WTC11 (cell line): ENCODE measurements at regions not wholly inside any gene's neighbourhood (a gene's known extent, or its start where the extent isn't known, plus 50 kb on each side); places are given as distances from the start of the nearest gene placed in this dataset.

Experiments used
- ESRRA ChIP-seq: sonication (generic); formaldehyde crosslinking; IDR thresholded peaks from 2 replicates; pipeline ENCODE4 v1.8.1; 2022; ENCODE audit warnings: mild to moderate bottlenecking, missing genetic modification reagents, borderline replicate concordance
- FOXK1 ChIP-seq: sonication (generic); formaldehyde crosslinking; IDR thresholded peaks from 2 replicates; pipeline ENCODE4 v1.8.0; 2022; ENCODE audit warnings: mild to moderate bottlenecking, moderate library complexity, missing genetic modification reagents
- PRRX2 ChIP-seq: fragments of 250-450 bp; sonication (Bioruptor Pico); IDR thresholded peaks from 2 replicates; pipeline ENCODE4 v1.8.0; 2021; ENCODE audit warnings: mild to moderate bottlenecking
- TCF7 ChIP-seq: sonication (generic); formaldehyde crosslinking; IDR thresholded peaks from 2 replicates; pipeline ENCODE4 v1.8.0; 2022; ENCODE audit warnings: mild to moderate bottlenecking, low read depth, missing genetic modification reagents, moderate library complexity
- TEAD4 ChIP-seq: sonication (generic); formaldehyde crosslinking; IDR thresholded peaks from 2 replicates; pipeline ENCODE4 v1.8.0; 2022; ENCODE audit warnings: mild to moderate bottlenecking, missing genetic modification reagents
- ZNF416 ChIP-seq: fragments of 250-450 bp; sonication (Bioruptor Pico); IDR thresholded peaks from 2 replicates; pipeline ENCODE4 v1.9.0; 2021; ENCODE audit warnings: mild to moderate bottlenecking, inconsistent platforms
- TF ChIP-seq, protein P1 (sequence below): fragments of 200-600 bp; IDR thresholded peaks from 2 replicates; pipeline ENCODE4 v1.8.0; 2022; ENCODE audit warnings: antibody characterized with exemption
- TF ChIP-seq, protein P2 (sequence below): sonication (generic); formaldehyde crosslinking; IDR thresholded peaks from 2 replicates; pipeline ENCODE4 v1.8.1; 2022; ENCODE audit warnings: mild to moderate bottlenecking, missing genetic modification reagents, moderate library complexity, borderline replicate concordance
- TF ChIP-seq, protein P3 (sequence below): sonication (generic); formaldehyde crosslinking; IDR thresholded peaks from 2 replicates; pipeline ENCODE4 v1.8.0; 2022; ENCODE audit warnings: mild to moderate bottlenecking, missing genetic modification reagents
- TF ChIP-seq, protein P4 (sequence below): sonication (generic); formaldehyde crosslinking; IDR thresholded peaks from 2 replicates; pipeline ENCODE4 v1.8.1; 2023; ENCODE audit warnings: mild to moderate bottlenecking, missing genetic modification reagents, moderate library complexity
- TF ChIP-seq, protein P5 (sequence below): sonication (generic); formaldehyde crosslinking; IDR thresholded peaks from 2 replicates; pipeline ENCODE4 v1.8.1; 2023; ENCODE audit warnings: mild to moderate bottlenecking, missing genetic modification reagents, moderate library complexity
- TF ChIP-seq, protein P6 (sequence below): sonication (generic); formaldehyde crosslinking; IDR thresholded peaks from 2 replicates; pipeline ENCODE4 v1.8.1; 2022; ENCODE audit warnings: low read depth, missing genetic modification reagents, borderline replicate concordance

DNA sequence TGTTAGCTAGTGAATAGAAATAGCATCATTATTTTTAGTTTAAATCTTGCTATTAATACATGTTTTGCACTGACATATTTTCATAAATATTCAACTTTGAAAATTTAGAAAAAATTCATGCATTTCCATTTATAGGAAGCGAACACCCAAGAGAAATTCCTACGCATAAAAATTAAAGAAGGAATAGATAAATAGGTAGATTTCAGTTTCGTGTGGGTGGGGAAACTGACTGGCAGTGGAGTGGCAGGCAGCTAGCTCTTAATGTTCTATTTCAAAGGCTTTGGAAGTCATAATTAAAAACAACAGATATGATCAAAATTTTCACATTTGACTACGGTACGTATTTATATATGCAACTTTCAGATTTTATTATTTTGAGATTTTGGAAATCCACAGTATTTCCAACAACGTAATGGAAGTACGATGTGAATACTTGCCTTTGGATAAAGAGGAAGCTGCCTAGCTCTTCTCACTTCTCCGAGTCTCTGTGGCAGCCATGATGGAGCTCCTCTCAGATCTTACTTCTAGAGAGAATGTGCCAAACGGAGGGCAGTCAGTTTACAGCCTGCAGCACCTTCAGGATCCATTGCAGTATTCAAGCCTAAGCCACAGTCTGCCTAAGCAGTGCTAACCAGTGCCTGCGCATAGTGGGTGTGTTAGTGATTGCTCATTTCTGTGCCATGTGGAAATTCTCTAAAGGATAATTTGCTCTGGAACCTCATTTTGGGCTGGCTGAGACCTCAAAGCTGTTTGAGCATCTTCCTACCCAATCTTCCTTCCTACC is 62.9 kb upstream of the RGS4 start:
- TF ChIP-seq, protein P1, sequence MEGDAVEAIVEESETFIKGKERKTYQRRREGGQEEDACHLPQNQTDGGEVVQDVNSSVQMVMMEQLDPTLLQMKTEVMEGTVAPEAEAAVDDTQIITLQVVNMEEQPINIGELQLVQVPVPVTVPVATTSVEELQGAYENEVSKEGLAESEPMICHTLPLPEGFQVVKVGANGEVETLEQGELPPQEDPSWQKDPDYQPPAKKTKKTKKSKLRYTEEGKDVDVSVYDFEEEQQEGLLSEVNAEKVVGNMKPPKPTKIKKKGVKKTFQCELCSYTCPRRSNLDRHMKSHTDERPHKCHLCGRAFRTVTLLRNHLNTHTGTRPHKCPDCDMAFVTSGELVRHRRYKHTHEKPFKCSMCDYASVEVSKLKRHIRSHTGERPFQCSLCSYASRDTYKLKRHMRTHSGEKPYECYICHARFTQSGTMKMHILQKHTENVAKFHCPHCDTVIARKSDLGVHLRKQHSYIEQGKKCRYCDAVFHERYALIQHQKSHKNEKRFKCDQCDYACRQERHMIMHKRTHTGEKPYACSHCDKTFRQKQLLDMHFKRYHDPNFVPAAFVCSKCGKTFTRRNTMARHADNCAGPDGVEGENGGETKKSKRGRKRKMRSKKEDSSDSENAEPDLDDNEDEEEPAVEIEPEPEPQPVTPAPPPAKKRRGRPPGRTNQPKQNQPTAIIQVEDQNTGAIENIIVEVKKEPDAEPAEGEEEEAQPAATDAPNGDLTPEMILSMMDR: no peak
- TF ChIP-seq, protein P2, sequence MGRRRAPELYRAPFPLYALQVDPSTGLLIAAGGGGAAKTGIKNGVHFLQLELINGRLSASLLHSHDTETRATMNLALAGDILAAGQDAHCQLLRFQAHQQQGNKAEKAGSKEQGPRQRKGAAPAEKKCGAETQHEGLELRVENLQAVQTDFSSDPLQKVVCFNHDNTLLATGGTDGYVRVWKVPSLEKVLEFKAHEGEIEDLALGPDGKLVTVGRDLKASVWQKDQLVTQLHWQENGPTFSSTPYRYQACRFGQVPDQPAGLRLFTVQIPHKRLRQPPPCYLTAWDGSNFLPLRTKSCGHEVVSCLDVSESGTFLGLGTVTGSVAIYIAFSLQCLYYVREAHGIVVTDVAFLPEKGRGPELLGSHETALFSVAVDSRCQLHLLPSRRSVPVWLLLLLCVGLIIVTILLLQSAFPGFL (CRISPR knock-in tag): no peak
- TF ChIP-seq, protein P3, sequence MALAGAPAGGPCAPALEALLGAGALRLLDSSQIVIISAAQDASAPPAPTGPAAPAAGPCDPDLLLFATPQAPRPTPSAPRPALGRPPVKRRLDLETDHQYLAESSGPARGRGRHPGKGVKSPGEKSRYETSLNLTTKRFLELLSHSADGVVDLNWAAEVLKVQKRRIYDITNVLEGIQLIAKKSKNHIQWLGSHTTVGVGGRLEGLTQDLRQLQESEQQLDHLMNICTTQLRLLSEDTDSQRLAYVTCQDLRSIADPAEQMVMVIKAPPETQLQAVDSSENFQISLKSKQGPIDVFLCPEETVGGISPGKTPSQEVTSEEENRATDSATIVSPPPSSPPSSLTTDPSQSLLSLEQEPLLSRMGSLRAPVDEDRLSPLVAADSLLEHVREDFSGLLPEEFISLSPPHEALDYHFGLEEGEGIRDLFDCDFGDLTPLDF: no peak
- TF ChIP-seq FOXK1: no peak
- TF ChIP-seq, protein P4, sequence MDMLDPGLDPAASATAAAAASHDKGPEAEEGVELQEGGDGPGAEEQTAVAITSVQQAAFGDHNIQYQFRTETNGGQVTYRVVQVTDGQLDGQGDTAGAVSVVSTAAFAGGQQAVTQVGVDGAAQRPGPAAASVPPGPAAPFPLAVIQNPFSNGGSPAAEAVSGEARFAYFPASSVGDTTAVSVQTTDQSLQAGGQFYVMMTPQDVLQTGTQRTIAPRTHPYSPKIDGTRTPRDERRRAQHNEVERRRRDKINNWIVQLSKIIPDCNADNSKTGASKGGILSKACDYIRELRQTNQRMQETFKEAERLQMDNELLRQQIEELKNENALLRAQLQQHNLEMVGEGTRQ (CRISPR knock-in tag): no peak
- TF ChIP-seq, protein P5, sequence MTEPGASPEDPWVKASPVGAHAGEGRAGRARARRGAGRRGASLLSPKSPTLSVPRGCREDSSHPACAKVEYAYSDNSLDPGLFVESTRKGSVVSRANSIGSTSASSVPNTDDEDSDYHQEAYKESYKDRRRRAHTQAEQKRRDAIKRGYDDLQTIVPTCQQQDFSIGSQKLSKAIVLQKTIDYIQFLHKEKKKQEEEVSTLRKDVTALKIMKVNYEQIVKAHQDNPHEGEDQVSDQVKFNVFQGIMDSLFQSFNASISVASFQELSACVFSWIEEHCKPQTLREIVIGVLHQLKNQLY (CRISPR knock-in tag): no peak
- TF ChIP-seq ESRRA (CRISPR knock-in tag): no peak
- no peak for TF ChIP-seq TCF7
- TF ChIP-seq PRRX2 (CRISPR knock-in tag): no peak
- no peak for TF ChIP-seq ZNF416
- no peak for TF ChIP-seq TEAD4
- TF ChIP-seq, protein P6, sequence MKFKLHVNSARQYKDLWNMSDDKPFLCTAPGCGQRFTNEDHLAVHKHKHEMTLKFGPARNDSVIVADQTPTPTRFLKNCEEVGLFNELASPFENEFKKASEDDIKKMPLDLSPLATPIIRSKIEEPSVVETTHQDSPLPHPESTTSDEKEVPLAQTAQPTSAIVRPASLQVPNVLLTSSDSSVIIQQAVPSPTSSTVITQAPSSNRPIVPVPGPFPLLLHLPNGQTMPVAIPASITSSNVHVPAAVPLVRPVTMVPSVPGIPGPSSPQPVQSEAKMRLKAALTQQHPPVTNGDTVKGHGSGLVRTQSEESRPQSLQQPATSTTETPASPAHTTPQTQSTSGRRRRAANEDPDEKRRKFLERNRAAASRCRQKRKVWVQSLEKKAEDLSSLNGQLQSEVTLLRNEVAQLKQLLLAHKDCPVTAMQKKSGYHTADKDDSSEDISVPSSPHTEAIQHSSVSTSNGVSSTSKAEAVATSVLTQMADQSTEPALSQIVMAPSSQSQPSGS: no peak
